K562 (cell line): ENCODE measurements at regions not wholly inside any gene's neighbourhood (a gene's known extent, or its start where the extent isn't known, plus 50 kb on each side); places are given as distances from the start of the nearest gene placed in this dataset.

Source experiments
- CHD4 ChIP-seq: fragments of 200-600 bp; sonication (generic); IDR thresholded peaks from 3 replicates; pipeline ENCODE4 v1.6.1; 2012; ENCODE audit warnings: low read depth, mild to moderate bottlenecking, mixed read lengths, low read length, inconsistent platforms; ENCODE audit not compliant: insufficient read depth, insufficient replicate concordance, poor library complexity, severe bottlenecking
- CREB1 ChIP-seq, 2 experiments: sonication (generic) in 1 of 2; formaldehyde crosslinking in 1 of 2; IDR thresholded peaks; 2 replicates each; pipeline versions ENCODE4 v1.6.1 to v1.8.0; 2012 to 2022; ENCODE audit warnings: inconsistent platforms in 1 of 2, mild to moderate bottlenecking in 1 of 2, missing genetic modification reagents in 1 of 2, moderate library complexity in 1 of 2
- EZH2 ChIP-seq: IDR thresholded peaks from 2 replicates; pipeline ENCODE4 v1.6.1; 2012; ENCODE audit warnings: low read depth, mild to moderate bottlenecking, inconsistent platforms, low read length, borderline replicate concordance
- GTF2F1 ChIP-seq: IDR thresholded peaks from 2 replicates; pipeline ENCODE4 v1.6.1; 2011; ENCODE audit warnings: low read depth, low read length, improper control_type of control experiment
- JUND ChIP-seq, 2 experiments: IDR thresholded peaks; 2 replicates in 1 of 2; 3 replicates in 1 of 2; pipeline ENCODE4 v1.6.1; 2011; ENCODE audit warnings: borderline replicate concordance in 2 of 2, low read depth in 2 of 2, low read length in 2 of 2, improper control_type of control experiment in 1 of 2, missing biosample characterization in 1 of 2, missing genetic modification characterization in 1 of 2, missing genetic modification reagents in 1 of 2
- RBM22 ChIP-seq: fragments of 200-400 bp; formaldehyde crosslinking; IDR thresholded peaks from 2 replicates; pipeline ENCODE4 v1.6.1; 2018; ENCODE audit warnings: low read length, low read depth; ENCODE audit not compliant: poor library complexity, severe bottlenecking
- TEAD4 ChIP-seq, 2 experiments: sonication (generic) in 1 of 2; formaldehyde crosslinking in 1 of 2; IDR thresholded peaks; 2 replicates each; pipeline versions ENCODE4 v1.6.1 to v1.8.0; 2012 to 2022; ENCODE audit warnings: borderline replicate concordance in 1 of 2, inconsistent platforms in 1 of 2, low read length in 1 of 2, mild to moderate bottlenecking in 1 of 2, missing genetic modification reagents in 1 of 2
- TOE1 ChIP-seq, 2 experiments: fragments of 450-650 bp in 1 of 2; sonication (generic) in 1 of 2; formaldehyde crosslinking in 1 of 2; IDR thresholded peaks; 2 replicates each; pipeline versions ENCODE4 v1.7.1 to v1.8.0; 2016 to 2022; ENCODE audit warnings: borderline replicate concordance in 2 of 2, mild to moderate bottlenecking in 2 of 2, antibody characterized with exemption in 1 of 2, inconsistent platforms in 1 of 2, low read depth in 1 of 2, missing genetic modification reagents in 1 of 2, moderate library complexity in 1 of 2
- ZNF583 ChIP-seq: fragments of 250-450 bp; sonication (Bioruptor Pico); IDR thresholded peaks from 2 replicates; pipeline ENCODE4 v1.4.0; 2020
- TF ChIP-seq, protein P1 (sequence below), 3 experiments: IDR thresholded peaks in 2 of 3; conservative IDR thresholded peaks in 1 of 3; 2 replicates each; pipeline ENCODE4 v1.5.1; 2011 to 2012; ENCODE audit warnings: low read length in 3 of 3, mild to moderate bottlenecking in 3 of 3, control low read depth in 2 of 3, improper control_type of control experiment in 1 of 3, inconsistent platforms in 1 of 3, low read depth in 1 of 3, mixed read lengths in 1 of 3, moderate library complexity in 1 of 3; ENCODE audit not compliant: insufficient read depth in 2 of 3

DNA sequence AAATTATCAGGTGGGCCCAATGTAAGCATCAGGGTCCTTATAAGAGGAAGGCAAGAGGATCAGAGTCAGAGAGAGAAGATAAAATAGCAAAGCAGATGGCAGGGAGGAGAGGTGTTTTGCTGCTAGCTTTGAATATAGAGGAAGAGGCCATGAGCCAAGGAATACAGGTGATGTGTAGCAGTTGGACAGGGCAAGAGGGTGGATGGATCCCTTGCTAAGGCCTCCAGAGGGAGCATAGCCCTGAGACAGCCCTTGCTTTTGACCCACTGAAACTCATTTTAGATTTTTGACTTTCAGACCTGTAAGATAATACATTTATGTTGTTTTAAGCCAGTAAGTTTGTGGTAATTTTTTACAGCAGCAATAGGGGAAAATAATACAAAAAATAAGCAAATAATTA is 116.6 kb upstream of the PARD3B start:
- TF ChIP-seq, protein P1, sequence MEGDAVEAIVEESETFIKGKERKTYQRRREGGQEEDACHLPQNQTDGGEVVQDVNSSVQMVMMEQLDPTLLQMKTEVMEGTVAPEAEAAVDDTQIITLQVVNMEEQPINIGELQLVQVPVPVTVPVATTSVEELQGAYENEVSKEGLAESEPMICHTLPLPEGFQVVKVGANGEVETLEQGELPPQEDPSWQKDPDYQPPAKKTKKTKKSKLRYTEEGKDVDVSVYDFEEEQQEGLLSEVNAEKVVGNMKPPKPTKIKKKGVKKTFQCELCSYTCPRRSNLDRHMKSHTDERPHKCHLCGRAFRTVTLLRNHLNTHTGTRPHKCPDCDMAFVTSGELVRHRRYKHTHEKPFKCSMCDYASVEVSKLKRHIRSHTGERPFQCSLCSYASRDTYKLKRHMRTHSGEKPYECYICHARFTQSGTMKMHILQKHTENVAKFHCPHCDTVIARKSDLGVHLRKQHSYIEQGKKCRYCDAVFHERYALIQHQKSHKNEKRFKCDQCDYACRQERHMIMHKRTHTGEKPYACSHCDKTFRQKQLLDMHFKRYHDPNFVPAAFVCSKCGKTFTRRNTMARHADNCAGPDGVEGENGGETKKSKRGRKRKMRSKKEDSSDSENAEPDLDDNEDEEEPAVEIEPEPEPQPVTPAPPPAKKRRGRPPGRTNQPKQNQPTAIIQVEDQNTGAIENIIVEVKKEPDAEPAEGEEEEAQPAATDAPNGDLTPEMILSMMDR (IDR thresholded peaks at IDR 0.05 in 2 of 3, conservative IDR thresholded peaks at IDR 0.05 in 1 of 3; ENCODE audit: insufficient read depth in 2 of 3, low read depth in 1 of 3, low read length in 3 of 3) = no peak
- no peak for TF ChIP-seq TOE1 (IDR thresholded peaks at IDR 0.05; ENCODE audit: borderline replicate concordance)
- no peak for TF ChIP-seq TOE1 (CRISPR knock-in tag; IDR thresholded peaks at IDR 0.05; ENCODE audit: borderline replicate concordance, low read depth)
- no peak for TF ChIP-seq CREB1 (IDR thresholded peaks at IDR 0.05)
- no peak for TF ChIP-seq CREB1 (CRISPR knock-in tag; IDR thresholded peaks at IDR 0.05)
- TF ChIP-seq RBM22 = no peak
- TF ChIP-seq GTF2F1 = no peak
- TF ChIP-seq TEAD4 (IDR thresholded peaks at IDR 0.05; ENCODE audit: low read length) = no peak
- TF ChIP-seq TEAD4 (CRISPR knock-in tag; IDR thresholded peaks at IDR 0.05; ENCODE audit: borderline replicate concordance) = no peak
- TF ChIP-seq EZH2 = no peak
- no peak for TF ChIP-seq CHD4
- no peak for TF ChIP-seq JUND (IDR thresholded peaks at IDR 0.05; ENCODE audit: borderline replicate concordance, low read depth, low read length)
- no peak for TF ChIP-seq JUND (tag; IDR thresholded peaks at IDR 0.05; ENCODE audit: borderline replicate concordance, low read depth, low read length)
- TF ChIP-seq ZNF583 (CRISPR knock-in tag) = no peak
